ENCODE measurements at regions not wholly inside any gene's neighbourhood (a gene's known extent, or its start where the extent isn't known, plus 50 kb on each side); places are given as distances from the start of the nearest gene placed in this dataset.

GRCh38 chr20:47941869-47942268, 156.6 kb upstream of the SULF2 start:
- ATAC-seq (no peak), DNase-seq (ENCODE audit: low read depth, low spot score) (no peak), FAIRE-seq (no peak)
- Histone ChIP-seq H3K27me3 (replicated peaks in 1 of 2; ENCODE audit: control insufficient read depth in 2 of 2, insufficient read depth in 2 of 2, low read length in 1 of 2) (no peaks in the 10 kb centered on the region; a peak in 1 of 4 replicates), H3K4me1 (ENCODE audit: control insufficient read depth, insufficient read depth, low read length) (no peaks in the 10 kb centered on the region), H2AFZ (ENCODE audit: control insufficient read depth, low read depth, low read length) (no peak overlapping the region), H4K20me1 (ENCODE audit: control insufficient read depth, insufficient read depth) (no peaks in the 10 kb centered on the region), H3K4me2 (ENCODE audit: control insufficient read depth, insufficient read depth) (no peak overlapping the region), H3K36me3 (ENCODE audit: control insufficient read depth in 2 of 2, insufficient read depth in 2 of 2, low read length in 1 of 2) (no peaks in the 10 kb centered on the region), H3K27ac (ENCODE audit: control insufficient read depth, insufficient read depth) (no peak overlapping the region), H3K9ac (ENCODE audit: control insufficient read depth, insufficient read depth, low read length) (no peak overlapping the region), H3K4me3 (no peak overlapping the region), H3K9me3 (replicated peaks; ENCODE audit: control insufficient read depth, insufficient read depth, low read length) (no peaks in the 10 kb centered on the region; the same call in 2 of the 3 replicates), H3K79me2 (ENCODE audit: control insufficient read depth, insufficient read depth, low read length) (no peaks in the 10 kb centered on the region)
- ChIA-PET RAD21 (ENCODE audit: unreplicated experiment) (no interaction called here), SMC1A (ENCODE audit: uncharacterized antibody, unreplicated experiment) (no interaction called here), POLR2A (no interaction called here), CTCF (no interaction called here)
- in situ Hi-C loops (cut with MboI) (no loop called here), intact Hi-C loops (cut with micrococcal nuclease; ENCODE audit: unreplicated experiment) (no loop called here)
- 100% methylated on average over 2 of the region's 2 CpGs for WGBS (ENCODE audit: insufficient coverage, insufficient replicate concordance, low lambda C conversion rate, missing lambda C conversion rate)
- no peak for TF ChIP-seq SMAD1 (IDR thresholded peaks at IDR 0.05; ENCODE audit: low read depth, partially characterized antibody)
- peak; percentile 30; the same call in 1 of the 2 replicates for TF ChIP-seq ZBTB40 (IDR thresholded peaks at IDR 0.05; ENCODE audit: borderline replicate concordance)
- no TSS peak for BruUV-seq (replicated peaks)
